ENCODE measurements at regions not wholly inside any gene's neighbourhood (a gene's known extent, or its start where the extent isn't known, plus 50 kb on each side); places are given as distances from the start of the nearest gene placed in this dataset.
"Not testable (repeated sequence)": the region's sequence is repeated elsewhere in the genome, so short reads cannot be mapped to it uniquely, and the experiment has no call there.

DNA sequence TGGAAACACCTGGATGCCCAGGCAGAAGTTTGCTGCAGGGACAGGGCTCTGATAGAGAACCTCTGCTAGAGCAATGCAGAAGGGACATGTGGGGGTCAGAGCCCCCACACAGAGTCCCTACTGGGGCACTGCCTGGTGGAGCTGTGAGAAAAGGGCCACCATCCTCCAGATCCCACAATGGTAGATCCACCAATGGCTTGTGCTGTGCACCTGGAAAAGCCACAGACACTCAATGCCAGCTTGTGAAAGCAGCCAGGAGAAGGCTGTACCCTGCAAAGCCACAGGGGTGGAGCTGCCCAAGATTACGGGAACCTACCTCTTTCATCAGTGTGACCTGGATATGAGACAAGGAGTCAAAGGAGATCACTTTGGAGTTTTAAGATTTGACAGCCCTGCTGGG, 87.1 kb downstream of the BTBD3 start:
- not testable (repeated sequence) for TF ChIP-seq ZNF423 (CRISPR knock-in tag; IDR thresholded peaks at IDR 0.05); RELA (CRISPR knock-in tag; IDR thresholded peaks at IDR 0.05; ENCODE audit: borderline replicate concordance)
- TF ChIP-seq, protein P1, sequence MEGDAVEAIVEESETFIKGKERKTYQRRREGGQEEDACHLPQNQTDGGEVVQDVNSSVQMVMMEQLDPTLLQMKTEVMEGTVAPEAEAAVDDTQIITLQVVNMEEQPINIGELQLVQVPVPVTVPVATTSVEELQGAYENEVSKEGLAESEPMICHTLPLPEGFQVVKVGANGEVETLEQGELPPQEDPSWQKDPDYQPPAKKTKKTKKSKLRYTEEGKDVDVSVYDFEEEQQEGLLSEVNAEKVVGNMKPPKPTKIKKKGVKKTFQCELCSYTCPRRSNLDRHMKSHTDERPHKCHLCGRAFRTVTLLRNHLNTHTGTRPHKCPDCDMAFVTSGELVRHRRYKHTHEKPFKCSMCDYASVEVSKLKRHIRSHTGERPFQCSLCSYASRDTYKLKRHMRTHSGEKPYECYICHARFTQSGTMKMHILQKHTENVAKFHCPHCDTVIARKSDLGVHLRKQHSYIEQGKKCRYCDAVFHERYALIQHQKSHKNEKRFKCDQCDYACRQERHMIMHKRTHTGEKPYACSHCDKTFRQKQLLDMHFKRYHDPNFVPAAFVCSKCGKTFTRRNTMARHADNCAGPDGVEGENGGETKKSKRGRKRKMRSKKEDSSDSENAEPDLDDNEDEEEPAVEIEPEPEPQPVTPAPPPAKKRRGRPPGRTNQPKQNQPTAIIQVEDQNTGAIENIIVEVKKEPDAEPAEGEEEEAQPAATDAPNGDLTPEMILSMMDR (IDR thresholded peaks at IDR 0.05) = not testable (repeated sequence)
- TF ChIP-seq, protein P2, sequence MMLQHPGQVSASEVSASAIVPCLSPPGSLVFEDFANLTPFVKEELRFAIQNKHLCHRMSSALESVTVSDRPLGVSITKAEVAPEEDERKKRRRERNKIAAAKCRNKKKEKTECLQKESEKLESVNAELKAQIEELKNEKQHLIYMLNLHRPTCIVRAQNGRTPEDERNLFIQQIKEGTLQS (CRISPR knock-in tag; conservative IDR thresholded peaks at IDR 0.05) = not testable (repeated sequence)
- TF ChIP-seq, protein P3, sequence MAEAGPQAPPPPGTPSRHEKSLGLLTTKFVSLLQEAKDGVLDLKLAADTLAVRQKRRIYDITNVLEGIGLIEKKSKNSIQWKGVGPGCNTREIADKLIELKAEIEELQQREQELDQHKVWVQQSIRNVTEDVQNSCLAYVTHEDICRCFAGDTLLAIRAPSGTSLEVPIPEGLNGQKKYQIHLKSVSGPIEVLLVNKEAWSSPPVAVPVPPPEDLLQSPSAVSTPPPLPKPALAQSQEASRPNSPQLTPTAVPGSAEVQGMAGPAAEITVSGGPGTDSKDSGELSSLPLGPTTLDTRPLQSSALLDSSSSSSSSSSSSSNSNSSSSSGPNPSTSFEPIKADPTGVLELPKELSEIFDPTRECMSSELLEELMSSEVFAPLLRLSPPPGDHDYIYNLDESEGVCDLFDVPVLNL (CRISPR knock-in tag; IDR thresholded peaks at IDR 0.05; ENCODE audit: borderline replicate concordance, low read depth) = not testable (repeated sequence)
- TF ChIP-seq, protein P4, sequence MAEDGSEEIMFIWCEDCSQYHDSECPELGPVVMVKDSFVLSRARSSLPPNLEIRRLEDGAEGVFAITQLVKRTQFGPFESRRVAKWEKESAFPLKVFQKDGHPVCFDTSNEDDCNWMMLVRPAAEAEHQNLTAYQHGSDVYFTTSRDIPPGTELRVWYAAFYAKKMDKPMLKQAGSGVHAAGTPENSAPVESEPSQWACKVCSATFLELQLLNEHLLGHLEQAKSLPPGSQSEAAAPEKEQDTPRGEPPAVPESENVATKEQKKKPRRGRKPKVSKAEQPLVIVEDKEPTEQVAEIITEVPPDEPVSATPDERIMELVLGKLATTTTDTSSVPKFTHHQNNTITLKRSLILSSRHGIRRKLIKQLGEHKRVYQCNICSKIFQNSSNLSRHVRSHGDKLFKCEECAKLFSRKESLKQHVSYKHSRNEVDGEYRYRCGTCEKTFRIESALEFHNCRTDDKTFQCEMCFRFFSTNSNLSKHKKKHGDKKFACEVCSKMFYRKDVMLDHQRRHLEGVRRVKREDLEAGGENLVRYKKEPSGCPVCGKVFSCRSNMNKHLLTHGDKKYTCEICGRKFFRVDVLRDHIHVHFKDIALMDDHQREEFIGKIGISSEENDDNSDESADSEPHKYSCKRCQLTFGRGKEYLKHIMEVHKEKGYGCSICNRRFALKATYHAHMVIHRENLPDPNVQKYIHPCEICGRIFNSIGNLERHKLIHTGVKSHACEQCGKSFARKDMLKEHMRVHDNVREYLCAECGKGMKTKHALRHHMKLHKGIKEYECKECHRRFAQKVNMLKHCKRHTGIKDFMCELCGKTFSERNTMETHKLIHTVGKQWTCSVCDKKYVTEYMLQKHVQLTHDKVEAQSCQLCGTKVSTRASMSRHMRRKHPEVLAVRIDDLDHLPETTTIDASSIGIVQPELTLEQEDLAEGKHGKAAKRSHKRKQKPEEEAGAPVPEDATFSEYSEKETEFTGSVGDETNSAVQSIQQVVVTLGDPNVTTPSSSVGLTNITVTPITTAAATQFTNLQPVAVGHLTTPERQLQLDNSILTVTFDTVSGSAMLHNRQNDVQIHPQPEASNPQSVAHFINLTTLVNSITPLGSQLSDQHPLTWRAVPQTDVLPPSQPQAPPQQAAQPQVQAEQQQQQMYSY (CRISPR knock-in tag; IDR thresholded peaks at IDR 0.05) = not testable (repeated sequence)

All from WTC11 (cell line).